Activated CD8-positive, alpha-beta memory T cell treated with anti-CD3 and anti-CD28 coated beads for 48 hours (primary cell): ENCODE measurements at regions not wholly inside any gene's neighbourhood (a gene's known extent, or its start where the extent isn't known, plus 50 kb on each side); places are given as distances from the start of the nearest gene placed in this dataset.

Experiments
- DNase-seq, 3 experiments: peaks; one replicate each; pipeline ENCODE4 v3.0.0-alpha.2; 2020; ENCODE audit warnings: low read depth in 2 of 3, low spot score in 2 of 3

DNA sequence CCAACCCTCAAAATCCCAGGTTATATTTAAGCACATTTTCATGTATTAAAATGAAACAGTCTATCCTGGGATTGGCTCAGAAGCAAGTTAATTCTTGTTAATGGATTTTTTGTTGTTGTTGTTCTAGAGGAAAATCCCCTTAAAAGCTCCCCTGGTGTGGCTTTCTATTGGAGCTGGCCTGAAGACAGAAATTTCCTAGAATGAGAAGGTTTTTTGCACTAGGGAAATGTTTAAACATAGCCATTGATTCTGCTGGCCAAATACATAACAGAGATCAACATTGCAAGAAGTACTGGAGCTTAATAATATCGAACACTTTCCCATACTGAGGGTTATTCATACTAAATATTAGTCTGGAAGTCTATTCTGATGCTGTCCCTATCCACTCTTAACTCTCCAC lies 148.8 kb upstream of the PCDH18 start:
- DNase-seq = no peak

DNA sequence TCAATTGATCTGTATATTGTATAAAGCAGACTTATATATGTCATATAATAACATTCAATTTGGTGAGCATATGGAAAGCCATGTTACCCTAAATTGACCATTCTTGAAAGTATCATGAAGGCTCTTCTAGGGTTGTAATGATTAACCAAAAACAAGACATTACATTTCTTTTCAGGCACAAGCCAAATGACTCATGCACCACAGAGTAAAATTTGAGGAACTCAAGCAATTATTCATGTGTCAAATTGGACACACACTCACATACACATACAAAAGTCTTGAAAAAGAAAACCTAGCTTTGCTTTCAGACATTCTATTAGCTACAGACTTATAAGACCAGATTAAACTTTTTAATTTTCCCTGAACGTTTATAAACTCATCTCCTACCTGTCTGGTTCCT lies 146.5 kb upstream of the PCDH18 start:
- no peak for DNase-seq

DNA sequence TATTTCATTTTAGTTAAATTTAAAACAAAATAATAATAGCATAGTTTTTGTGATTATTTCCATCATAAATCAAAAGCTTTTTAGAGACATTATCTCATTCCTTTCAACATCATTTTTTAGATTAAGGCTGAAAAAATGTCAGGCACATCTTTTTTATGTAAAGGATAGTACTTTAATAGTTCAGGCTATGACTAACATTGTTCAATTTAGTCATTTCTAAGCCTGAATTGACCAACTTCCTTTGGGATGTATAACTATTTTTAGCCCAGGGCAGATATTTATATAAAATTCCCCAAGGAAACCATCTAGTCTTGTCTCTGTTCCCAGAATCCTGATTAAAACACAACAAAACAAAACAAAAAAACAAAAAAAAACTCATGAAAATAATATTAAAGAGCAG lies 145.6 kb upstream of the PCDH18 start:
- no peak for DNase-seq

DNA sequence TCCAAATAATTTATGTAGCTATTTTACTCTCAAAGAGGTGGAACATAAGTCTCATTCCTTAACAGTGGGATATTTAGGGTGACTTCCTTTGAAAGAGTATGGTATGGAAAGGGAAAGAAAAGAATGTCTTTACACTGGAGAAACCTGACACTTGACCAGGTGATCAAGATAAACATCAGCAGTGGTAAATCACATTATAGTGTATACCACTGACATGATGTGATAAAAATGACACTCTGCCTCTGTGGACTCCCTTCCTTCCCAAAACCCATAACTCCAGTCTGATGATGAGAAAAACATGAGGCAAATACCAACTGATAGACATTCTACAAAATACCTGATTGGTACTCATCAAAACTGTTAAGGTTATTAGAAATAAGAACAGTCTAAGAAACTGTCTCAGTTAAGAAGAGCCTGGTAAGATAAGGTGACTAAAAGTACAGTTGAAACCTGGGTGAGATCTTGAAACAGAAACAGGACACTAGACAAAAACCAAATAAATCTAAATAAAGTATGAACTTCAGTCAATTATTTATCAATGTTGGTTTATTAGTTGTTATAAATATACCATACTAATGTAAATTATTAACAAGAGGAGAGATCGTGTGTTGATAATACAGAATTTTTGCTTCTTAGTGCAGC lies 144.2 kb upstream of the PCDH18 start:
- no peak for DNase-seq

DNA sequence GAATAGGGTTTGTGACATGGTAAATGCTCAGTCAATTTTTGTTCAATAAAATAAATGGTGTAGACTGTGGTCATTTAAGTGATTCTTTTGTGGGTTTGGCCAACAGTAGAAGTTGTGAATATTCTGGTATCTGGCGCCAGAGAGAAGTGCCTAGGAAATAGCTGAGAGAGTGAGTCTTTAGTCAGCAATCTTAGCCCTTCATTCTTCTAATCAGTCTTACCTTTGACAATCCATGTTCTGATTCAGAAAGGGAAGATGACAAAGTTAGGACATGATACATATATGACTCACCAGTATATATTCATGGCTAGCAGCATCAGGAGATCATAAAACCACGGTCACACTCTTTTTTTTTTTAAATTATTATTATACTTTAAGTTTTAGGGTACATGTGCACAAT lies 141.8 kb upstream of the PCDH18 start:
- no peak for DNase-seq

DNA sequence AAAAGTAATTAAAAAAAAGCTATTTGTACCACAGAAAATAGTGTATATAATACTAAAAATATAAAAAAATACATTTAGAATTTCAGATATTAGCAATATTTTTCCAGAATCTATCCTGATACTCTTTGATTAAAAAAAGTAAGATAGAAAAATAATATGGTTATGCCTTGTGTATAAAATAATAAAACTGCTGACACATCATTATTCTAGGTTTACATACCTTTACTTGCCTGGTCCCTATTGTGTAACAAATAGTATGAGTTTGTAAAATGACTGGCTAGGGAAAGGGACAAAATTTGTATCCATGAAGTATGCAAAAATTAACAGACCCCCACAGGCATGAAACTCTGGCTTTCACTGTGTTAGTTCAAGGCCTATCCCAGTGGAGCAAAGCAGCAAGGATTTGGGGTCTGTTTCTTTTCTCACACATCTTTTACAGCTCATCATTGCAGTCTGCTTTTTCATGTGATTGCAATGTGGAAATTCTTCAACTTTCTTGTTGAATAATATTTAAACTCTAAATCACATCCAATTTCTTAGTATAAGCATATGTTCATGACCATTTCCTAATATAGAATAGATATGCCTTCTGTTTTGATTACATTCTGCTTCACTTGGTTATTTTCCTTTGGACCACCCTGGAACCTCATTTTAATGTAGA lies 136.7 kb upstream of the PCDH18 start:
- no peak for DNase-seq

DNA sequence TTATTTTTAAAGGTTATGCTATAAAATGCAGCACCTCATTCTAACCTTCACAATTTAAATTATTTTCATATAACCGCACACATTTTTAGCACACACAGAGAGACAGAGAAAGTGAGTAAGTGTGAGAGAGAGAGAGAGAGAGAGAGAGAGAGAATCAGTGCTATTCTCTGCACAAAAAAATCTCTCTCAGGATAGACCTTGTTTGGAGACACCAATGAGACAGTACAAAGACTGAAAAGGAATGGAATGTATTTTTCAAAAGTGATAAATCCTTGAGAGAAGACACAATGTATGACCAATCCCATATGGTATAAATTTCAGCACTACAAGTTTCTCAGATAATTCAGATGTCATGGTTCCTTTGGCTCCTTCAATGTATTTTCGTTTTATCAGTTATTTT lies 132.1 kb upstream of the PCDH18 start:
- no peak for DNase-seq

DNA sequence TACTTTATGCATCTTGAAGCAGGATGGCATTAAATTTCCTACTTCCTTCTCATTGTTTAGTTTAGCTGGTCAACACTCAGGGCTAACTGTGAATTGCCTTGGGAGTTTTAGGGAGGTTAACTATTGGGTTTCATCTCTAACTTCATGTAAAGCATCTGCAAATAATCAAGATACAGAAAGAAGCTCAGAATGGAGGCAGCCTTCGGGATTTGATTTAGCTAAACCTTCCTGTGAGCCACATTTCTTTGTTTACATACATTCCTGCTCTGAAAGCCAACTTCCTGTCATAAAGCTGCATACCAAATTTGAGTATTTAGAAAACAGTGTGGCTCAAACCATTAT lies 131.7 kb upstream of the PCDH18 start:
- DNase-seq = no peak

DNA sequence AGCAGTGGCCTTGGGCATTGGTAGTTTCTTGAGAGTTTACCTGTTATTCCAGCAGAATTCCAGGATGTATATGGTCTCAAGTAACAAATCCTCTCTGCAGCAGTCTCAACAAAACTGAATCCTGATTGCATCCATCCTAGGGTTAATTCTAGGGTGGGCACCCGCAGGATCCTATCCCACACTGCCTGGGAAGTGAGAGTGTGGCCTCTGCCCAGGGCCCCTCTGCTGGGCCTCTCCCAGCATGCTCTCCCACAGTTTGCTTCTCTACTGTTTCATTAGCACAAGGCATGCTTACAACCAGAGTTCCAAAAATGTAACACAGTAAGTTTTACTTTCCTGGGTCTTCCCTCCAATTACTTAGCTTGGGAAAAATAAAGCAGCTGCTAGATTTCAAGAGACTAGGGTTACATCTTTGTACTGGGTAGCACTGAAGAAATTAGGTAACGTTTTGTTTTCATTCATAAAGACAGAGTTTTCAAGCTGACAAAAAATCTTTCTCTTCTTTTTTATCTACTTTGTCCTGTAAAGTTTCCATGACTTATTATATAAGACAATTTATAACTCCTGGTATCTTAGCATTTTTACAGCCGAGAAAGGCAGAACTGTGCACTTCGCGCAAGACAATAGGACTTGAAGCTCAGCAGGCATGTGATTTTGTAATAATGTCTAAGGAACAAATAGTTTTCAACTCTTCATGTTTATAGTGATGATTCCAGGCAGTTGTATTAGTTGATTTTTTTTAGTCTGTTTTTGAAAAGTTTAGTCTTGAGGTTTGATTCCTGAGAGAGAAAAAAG lies 131.2 kb upstream of the PCDH18 start:
- no peak for DNase-seq

DNA sequence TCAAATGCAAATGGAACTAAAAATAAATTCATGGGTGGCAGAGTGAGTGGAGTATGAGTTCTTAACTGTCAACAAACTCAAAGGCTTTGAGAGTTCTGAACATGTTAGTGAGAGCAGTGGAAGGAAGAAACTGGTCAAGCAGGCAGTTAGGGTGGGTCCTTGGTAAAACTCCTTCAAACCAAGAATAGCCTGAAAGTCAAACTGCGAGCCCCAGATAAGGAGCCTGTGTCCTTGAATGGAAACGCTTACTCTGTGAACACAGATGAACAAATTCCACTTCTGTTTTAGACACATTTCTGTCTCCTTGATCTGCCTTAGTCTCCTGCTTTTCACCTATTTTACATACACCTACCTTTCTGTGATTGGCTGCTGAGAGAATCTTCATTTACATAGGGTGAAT lies 129.4 kb upstream of the PCDH18 start:
- no peak for DNase-seq

DNA sequence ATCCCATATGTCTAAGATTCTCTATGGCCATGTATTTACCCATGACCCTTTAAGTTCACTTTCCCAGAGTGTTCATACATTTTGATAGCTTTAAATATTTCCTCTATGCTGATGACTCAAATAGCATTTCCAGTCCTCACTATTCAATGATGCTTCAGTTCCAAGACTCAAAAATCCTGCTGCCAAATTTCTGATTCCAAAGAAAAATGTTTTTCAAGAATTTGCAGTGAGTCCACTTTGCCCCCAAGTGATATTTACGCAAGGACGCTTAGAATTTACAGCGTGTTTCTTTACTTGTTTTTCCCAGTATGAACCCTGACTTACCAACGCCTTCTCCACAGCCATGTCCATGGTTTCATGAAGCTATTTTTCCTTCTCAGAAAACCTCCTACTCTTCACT lies 127.9 kb upstream of the PCDH18 start:
- DNase-seq = no peak

DNA sequence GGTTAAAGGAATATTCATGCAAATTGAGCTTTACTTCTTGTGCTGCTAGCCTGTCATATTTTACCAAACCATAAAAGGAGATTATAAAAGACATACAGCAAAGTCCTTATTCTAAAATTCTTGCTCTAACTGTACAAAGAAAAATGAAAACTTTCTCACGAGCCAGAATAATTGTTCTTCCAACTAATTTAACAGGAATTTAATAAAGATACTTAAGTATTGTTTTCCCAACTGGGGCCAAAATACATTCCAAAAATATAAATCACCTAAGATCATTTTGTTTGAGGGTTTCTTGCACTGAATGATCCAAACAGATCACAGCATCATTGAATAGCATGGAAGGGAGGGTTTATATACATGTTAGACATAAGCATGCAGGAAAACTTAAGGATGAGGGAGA lies 127.1 kb upstream of the PCDH18 start:
- no peak for DNase-seq

DNA sequence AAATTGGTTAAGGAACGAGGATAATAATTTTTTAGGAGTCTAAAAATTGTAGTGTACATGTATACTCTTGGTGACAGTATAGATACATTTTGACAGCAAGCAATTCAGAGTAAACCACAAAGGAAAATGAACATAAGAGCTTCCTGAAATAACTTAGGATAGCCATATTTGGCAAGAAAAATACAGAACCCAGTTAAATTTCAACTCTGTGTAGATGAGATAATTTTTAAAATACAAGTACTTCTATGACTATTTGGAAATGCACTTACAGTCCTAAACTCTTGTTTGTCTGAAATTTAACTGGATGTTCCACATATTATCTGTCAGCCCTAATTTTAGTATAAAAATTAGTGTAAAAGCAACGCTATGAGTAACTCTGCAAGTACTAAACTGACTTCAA lies 124.4 kb upstream of the PCDH18 start:
- DNase-seq = no peak

DNA sequence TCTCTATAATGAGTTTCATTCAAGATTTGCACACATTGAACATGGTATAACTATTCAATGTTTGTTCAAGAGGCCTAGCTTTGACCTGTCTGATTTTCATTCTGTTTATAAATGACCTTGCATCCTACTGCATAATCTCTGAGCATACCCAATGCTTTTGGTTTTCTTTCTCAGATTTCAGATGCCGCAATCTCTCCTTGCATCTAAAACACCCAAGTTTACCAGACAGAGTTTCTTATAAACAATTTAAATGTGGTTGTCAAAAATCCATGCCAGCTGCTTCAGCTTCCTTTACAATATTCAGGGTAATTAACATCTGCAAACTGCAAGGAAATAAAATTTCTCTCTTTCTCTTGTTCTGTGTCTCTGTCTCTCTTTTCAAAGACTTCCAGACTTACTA lies 123.0 kb upstream of the PCDH18 start:
- no peak for DNase-seq

DNA sequence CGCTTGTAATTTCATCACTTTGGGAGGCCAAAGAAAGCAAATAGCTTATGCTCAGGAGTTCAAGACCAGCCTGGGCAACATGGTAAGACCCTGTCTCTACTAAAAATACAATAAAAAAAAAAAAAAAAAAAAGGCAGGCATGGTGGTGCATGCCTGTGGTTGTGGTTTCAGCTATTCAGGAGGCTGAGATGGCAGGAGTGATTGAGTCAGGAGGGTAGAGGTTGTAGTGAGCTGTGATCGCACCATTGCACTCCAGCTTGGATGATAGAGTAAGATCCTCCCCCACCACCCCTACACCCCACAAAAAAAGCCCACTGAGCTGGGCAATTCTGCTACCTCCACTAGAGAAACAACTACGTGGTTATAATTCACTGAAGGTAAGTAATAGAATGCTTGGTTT lies 118.8 kb upstream of the PCDH18 start:
- no peak for DNase-seq

DNA sequence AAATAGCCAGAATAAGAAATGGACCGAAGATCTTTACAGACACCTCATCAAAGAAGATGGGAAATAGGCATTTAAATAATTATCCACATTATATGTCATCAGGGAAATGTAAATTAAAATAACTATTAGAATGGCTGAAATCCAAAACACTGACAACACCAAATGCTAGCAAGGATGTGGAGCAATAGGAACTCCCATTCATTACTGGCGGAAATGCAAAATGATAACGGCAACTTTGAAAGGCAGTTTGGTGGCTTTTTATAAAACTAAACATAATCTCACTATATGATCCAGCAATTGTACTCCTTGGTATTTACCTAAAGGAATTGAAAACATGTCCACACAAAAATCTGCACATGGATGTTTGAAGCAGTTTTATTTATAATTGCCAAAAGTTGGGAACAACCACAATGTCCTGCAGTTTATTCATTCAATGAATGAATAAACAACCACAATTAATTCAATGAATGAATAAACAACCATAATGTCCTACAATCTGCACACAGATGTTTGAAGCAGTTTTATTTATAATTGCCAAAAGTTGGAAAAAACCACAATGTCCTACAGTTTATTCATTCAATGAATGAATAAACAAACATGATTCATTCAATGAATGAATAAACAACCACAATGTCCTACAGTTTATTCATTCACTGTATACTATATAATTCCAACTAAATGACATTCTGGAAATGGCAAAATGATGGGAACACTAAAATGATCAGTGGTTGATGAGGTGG lies 117.6 kb upstream of the PCDH18 start:
- DNase-seq = no peak

DNA sequence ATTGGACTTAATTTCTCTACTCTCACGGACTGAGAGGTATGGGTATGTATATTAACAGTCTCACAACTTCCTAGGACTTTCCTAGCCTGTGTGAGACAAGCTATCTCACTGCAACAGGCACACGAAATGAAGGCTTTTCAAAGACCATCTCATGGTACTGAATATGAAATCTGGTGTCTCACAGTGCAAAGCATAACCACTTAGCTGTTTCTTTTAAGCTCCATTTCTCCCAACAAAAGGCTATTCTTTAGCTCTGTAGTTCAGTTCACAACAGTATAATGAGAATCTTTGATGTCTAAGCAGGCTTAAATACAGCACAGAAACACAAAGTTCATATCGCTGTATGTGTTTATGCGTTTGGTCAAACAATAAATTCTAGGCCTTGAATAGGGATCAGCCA lies 116.2 kb upstream of the PCDH18 start:
- DNase-seq = no peak

DNA sequence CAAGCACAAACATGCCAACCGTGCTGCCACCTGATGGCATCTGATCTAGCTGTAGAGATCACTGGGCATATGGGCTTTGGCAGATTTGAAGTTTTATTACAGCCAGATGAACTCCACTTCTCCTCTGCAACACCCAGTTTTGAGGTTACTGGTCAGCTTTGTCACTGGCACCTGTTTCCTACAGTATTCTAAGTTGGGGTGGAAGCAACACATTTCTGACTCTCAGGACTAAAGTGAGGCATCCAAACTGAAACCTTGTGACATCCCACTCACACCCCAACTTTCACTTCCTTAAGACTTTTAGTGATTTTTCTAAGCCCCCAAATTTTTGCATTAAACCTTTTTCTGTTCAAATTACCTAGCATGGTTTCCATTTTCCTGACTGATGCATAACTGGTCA lies 115.1 kb upstream of the PCDH18 start:
- no peak for DNase-seq

DNA sequence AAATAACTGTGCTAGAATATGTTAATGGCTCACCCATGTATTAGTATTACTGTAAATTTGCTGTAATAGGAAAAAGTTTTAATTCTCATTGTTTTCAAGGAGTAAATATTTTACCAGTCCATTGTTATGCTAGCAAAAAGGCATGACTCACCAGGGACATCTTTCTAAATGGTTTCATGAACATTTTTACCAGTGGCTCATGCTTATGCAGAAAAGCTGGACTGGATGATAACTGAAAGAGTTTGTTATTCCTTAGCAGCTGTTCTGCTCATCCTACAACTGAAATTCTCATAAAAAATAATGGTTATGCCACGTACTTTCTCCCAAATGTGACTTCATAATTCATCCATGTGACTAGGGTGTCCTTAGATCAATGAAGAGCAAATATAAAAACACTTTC lies 111.9 kb upstream of the PCDH18 start:
- DNase-seq = no peak

DNA sequence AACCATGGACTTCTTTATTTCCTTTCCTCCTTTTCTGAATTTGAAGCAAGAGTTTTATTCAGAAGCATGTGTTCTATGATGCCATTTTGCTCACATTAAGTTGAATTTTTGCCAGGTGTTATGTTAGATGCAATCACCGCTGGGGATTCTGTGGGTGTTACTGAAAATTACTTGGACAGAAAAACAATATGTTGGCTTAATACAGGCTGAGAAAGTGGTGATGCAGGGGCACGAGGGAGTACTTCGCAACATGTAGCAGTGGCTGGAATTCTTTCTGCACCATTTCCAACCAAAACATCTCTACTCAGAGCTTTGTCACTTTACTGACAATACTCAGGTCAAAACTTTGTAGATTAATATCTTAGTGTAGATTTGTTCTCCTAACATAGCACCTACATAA lies 109.2 kb upstream of the PCDH18 start:
- no peak for DNase-seq

DNA sequence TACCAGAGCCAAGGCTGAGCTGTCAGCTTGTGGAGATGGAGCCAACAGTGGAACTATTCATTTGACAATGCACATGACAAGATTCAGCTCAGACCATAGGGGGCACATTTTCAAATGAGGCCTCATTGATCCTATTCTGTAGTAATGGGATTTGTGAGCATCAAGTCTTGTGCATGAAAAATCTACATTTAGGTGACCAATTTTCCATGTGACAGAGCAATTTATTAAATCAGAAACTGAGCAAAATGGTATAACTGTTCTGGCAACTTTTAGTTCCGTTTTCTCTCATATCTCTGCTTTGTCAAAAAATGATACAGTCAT lies 108.5 kb upstream of the PCDH18 start:
- DNase-seq = no peak

DNA sequence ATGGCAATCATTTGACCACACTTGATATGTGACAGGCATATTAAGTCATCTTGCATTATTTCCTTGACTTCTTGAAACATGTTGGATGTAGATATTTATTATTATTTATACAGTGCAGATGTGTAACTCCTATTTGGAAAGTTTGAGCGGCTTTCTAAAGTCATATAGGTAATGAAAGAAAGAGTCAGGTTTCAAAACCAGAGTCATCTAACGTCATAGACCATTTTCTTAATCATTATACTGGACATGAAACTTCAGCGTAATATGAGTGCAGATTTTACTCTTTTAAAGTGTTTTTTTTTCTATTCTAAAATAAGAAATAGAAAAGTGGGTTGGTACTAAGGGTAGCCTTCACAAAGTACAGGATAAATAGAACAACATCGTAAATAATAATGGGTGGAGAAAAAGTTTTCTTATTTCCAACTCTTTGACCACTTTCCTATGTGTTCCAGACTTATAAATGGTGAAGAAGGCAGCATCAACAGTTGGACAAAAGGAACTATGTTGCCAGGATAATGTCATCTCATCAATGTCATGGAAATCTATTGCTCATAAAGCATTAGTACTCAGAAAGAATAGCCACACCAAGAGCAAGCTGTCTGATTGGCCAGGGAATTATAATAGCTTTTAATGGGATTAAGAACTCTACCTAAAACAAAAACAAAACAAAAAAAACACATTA lies 108.0 kb upstream of the PCDH18 start:
- DNase-seq = no peak
